ENCODE measurements at regions not wholly inside any gene's neighbourhood (a gene's known extent, or its start where the extent isn't known, plus 50 kb on each side); places are given as distances from the start of the nearest gene placed in this dataset.

DNA sequence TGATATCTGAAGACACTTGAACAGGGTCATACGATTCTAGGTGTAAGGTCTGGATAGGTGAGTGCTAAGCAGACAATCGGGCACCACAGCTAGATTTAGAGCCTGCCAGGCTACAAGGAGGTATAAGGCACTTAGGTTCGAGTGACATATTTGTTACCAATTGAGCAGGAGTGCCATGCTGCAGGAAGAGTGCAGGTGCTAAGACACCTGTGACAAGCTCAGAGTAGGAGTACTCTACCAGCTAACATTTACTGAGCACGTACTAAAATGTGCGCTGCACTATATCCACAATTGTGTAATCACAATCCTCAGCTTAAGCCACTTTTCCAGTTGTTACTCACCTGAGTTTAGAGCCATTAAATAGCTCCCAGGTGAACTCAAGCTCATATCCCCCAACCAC is 227.8 kb upstream of the MOCS1 start:
- no peaks in the 10 kb centered on the region for H3K4me1 ChIP-seq
- no peaks in the 10 kb centered on the region for H3K9me3 ChIP-seq
- no peak overlapping the region for H3K4me3 ChIP-seq (replicated peaks in 1 of 3)
- no peak for DNase-seq
- 89 to 90% methylated on average over 5 of the region's 5 CpGs for WGBS, 2 donors
- H3K27ac ChIP-seq, result no peak overlapping the region
- TF ChIP-seq POLR2A (IDR thresholded peaks at IDR 0.05), result no peak
- TF ChIP-seq, protein P1, sequence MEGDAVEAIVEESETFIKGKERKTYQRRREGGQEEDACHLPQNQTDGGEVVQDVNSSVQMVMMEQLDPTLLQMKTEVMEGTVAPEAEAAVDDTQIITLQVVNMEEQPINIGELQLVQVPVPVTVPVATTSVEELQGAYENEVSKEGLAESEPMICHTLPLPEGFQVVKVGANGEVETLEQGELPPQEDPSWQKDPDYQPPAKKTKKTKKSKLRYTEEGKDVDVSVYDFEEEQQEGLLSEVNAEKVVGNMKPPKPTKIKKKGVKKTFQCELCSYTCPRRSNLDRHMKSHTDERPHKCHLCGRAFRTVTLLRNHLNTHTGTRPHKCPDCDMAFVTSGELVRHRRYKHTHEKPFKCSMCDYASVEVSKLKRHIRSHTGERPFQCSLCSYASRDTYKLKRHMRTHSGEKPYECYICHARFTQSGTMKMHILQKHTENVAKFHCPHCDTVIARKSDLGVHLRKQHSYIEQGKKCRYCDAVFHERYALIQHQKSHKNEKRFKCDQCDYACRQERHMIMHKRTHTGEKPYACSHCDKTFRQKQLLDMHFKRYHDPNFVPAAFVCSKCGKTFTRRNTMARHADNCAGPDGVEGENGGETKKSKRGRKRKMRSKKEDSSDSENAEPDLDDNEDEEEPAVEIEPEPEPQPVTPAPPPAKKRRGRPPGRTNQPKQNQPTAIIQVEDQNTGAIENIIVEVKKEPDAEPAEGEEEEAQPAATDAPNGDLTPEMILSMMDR (IDR thresholded peaks at IDR 0.05), result no peak
- intact Hi-C loops (cut with DNase I), result no loop called here
- no peaks in the 10 kb centered on the region for H3K36me3 ChIP-seq
- H3K27me3 ChIP-seq, result no peaks in the 10 kb centered on the region

DNA sequence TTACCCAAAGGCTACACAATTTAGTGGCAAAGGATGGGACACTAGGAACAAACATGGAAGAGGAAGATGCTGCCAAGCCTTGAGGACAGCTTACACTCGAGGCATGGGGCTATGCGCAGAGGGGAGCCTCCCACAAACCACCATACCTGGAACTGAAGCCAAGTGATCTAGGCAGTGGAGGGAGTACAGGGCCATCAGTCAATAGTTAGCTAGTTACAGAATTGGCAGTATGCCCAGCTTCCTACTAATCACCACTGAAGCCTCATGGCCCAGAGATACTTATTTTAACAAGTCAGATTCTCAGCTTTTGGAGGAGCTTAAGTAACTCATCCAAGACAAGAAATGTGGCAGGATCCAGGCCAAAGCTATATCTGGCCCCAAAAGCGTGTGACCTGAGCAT is 226.6 kb upstream of the MOCS1 start:
- H3K4me3 ChIP-seq (replicated peaks in 1 of 3), result no peak overlapping the region
- intact Hi-C loops (cut with DNase I), result no loop called here
- H3K4me1 ChIP-seq, result no peaks in the 10 kb centered on the region
- no peaks in the 10 kb centered on the region for H3K9me3 ChIP-seq
- no peaks in the 10 kb centered on the region for H3K36me3 ChIP-seq
- DNase-seq, result no peak
- no peak overlapping the region for H3K27ac ChIP-seq
- H3K27me3 ChIP-seq, result no peaks in the 10 kb centered on the region
- 82 to 83% methylated on average over 2 to 3 of the region's 3 CpGs for WGBS, 2 donors
- TF ChIP-seq, protein P1 (IDR thresholded peaks at IDR 0.05), result no peak
- TF ChIP-seq POLR2A (IDR thresholded peaks at IDR 0.05), result no peak

DNA sequence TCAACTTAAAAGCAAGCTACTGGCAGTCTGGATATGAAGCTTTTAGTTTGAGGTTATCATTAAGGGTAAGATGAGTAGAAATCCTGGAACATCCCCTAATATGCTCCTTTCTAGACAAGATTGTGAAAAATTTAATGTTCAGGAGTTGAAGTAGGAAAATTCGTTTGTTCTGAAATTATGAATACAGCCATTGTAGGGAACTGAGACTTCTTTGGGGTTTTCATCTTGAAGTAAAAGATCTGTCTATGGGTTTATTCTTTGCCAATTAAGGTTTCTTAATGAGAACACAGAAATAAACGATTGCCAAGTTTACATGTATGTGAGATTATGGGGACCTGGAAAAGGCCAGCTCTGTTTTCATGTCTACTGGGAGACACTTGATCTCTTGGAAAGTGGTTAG is 225.6 kb upstream of the MOCS1 start:
- TF ChIP-seq, protein P1 (IDR thresholded peaks at IDR 0.05), result no peak
- no peak for TF ChIP-seq POLR2A (IDR thresholded peaks at IDR 0.05)
- no peaks in the 10 kb centered on the region for H3K4me1 ChIP-seq
- no peaks in the 10 kb centered on the region for H3K36me3 ChIP-seq
- intact Hi-C loops (cut with DNase I), result no loop called here
- no peak overlapping the region for H3K27ac ChIP-seq
- no peaks in the 10 kb centered on the region for H3K9me3 ChIP-seq
- DNase-seq, result no peak
- 83 to 85% methylated on average over 2 of the region's 2 CpGs for WGBS, 2 donors
- no peak overlapping the region for H3K4me3 ChIP-seq (replicated peaks in 1 of 3)
- H3K27me3 ChIP-seq, result no peaks in the 10 kb centered on the region

DNA sequence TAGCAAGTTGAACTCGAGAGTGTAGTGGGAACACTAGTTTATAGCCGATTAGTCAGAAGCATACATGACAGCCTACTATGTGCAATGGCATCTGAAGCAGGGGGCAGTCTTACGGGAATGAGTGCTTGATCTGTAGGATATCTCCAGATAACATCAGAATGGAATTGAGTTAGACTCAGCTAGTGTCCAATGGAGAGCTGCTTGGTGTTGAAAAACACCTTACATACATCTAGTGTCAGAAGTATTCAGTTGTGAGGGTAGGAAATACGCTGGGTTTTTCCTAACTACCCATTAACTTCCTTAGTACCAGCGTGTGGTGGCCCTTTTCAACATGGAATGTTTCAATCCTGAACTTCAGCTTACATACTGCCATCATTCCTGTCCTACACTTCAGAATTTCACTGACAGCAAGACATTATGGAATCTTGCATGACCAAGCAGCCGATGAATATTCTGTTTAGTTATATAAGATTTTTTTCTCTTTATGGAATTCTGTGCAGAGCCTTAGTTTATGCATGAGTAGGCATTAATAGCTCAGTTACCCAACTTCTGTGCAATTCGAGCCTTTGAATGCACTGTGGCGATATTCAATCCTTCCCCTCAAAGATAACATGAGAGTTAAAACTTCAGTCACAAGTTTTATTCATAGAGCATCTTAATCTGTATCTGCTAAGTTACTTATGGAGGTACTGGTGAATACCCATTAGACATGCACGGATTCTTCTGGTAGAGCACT is 218.6 kb upstream of the MOCS1 start:
- no peak for DNase-seq
- H3K4me3 ChIP-seq (replicated peaks in 1 of 3), result no peak overlapping the region
- H3K27ac ChIP-seq, result no peak overlapping the region
- WGBS, 2 donors, result 54 to 73% methylated on average over 9 of the region's 9 CpGs
- TF ChIP-seq, protein P1 (IDR thresholded peaks at IDR 0.05), result no peak
- no peak for TF ChIP-seq POLR2A (IDR thresholded peaks at IDR 0.05)
- no peaks in the 10 kb centered on the region for H3K9me3 ChIP-seq
- H3K36me3 ChIP-seq, result no peaks in the 10 kb centered on the region
- H3K4me1 ChIP-seq, result no peaks in the 10 kb centered on the region
- H3K27me3 ChIP-seq, result no peaks in the 10 kb centered on the region
- intact Hi-C loops (cut with DNase I), result no loop called here

DNA sequence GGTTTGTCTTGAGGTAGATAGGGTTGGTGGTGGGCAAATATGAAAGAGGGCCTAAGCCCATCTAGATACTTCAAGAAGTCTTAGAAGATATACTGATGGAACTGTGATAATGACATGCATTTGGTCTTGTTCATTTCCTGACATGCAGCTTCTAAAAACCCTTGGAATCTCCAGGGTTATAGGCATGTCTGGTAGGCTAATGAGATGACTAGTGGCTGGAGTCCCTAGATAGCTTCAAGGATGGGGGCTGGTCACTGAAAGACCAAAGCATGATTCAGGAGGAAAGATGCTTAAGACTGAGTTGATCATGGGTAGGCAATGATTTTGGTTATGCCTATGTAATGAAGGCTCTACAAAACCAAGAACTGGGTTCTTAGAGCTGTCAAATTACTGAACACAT is 217.9 kb upstream of the MOCS1 start:
- Histone ChIP-seq H3K4me3 (replicated peaks in 1 of 3) (no peak overlapping the region), H3K27ac (no peak overlapping the region), H3K36me3 (no peaks in the 10 kb centered on the region), H3K9me3 (no peaks in the 10 kb centered on the region), H3K27me3 (no peaks in the 10 kb centered on the region), H3K4me1 (peaks cover 0 to 2% of the 10 kb centered on the region in 2 donors)
- TF ChIP-seq POLR2A (IDR thresholded peaks at IDR 0.05), result no peak
- TF ChIP-seq, protein P1 (IDR thresholded peaks at IDR 0.05), result no peak
- DNase-seq, result no peak
- intact Hi-C loops (cut with DNase I), result no loop called here
